Mucosa of rectum (tissue), 2 donors: ENCODE measurements at regions not wholly inside any gene's neighbourhood (a gene's known extent, or its start where the extent isn't known, plus 50 kb on each side); places are given as distances from the start of the nearest gene placed in this dataset.

ENCODE experiments used
- H3K27ac ChIP-seq, 2 donors: one replicate each; pipeline ENCODE4 v1.7.0; 2013; ENCODE audit warnings: inconsistent platforms in 2 of 2, low read depth in 2 of 2, low read length in 2 of 2
- H3K27me3 ChIP-seq, 2 donors: one replicate each; pipeline ENCODE4 v1.7.0; 2013; ENCODE audit warnings: low read length in 2 of 2; ENCODE audit not compliant: control insufficient read depth in 2 of 2, insufficient read depth in 2 of 2
- H3K36me3 ChIP-seq, 2 donors: one replicate each; pipeline ENCODE4 v1.7.0; 2013; ENCODE audit warnings: low read length in 2 of 2; ENCODE audit not compliant: control insufficient read depth in 2 of 2, insufficient read depth in 2 of 2
- H3K4me1 ChIP-seq, 2 donors: one replicate each; pipeline ENCODE4 v1.7.0; 2013; ENCODE audit warnings: low read length in 2 of 2, mild to moderate bottlenecking in 1 of 2; ENCODE audit not compliant: control insufficient read depth in 2 of 2, insufficient read depth in 2 of 2
- H3K4me3 ChIP-seq, 2 donors: one replicate each; pipeline ENCODE4 v1.7.0; 2013; ENCODE audit warnings: low read length in 2 of 2
- H3K9ac ChIP-seq, 2 donors: one replicate each; pipeline ENCODE4 v1.7.0; 2013; ENCODE audit warnings: low read length in 2 of 2, low read depth in 1 of 2, mild to moderate bottlenecking in 1 of 2
- H3K9me3 ChIP-seq, 2 donors: one replicate each; pipeline ENCODE4 v1.7.0; 2013; ENCODE audit warnings: low read length in 2 of 2; ENCODE audit not compliant: control insufficient read depth in 2 of 2
- donor health status: healthy.
- donor health status: Normal muscosa, but diverticular disease.

DNA sequence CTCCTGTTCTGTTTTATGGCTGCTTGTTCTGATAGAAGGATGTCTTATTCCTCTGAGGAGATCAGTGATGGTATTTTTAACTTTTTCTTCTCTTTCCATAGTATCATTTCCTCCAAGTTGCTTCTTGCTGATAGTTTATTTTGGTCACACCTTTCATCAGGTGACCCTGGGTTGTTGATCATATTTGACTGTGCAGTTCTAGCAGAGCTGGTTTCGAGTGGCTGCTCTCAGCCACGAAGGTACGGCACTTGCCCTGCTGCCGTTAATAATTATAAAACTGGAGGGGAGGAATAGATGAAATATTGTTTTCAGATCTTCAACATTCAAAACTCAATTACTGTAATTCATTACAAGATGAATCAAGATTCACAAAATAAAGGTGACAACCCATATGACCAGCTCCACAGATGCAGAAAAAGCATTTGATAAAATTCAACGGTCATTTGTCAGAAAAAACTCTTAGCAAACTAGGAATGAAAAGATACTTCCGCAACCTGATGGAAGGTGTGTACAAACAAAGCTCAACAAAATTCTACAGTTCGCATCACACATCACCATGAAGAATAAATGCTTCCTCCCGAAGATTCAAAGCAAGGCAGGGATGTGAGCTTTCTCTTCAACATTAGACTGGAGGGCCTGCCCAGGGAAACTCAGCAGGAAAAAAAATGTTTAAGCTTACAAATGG is 59.2 kb upstream of the RTL6 start:
- Histone ChIP-seq H3K4me1 (no peaks in the 10 kb centered on the region), H3K4me3 (no peak overlapping the region), H3K36me3 (no peaks in the 10 kb centered on the region), H3K9me3 (no peaks in the 10 kb centered on the region), H3K27me3 (no peaks in the 10 kb centered on the region), H3K9ac (no peak overlapping the region), H3K27ac (no peak overlapping the region)

DNA sequence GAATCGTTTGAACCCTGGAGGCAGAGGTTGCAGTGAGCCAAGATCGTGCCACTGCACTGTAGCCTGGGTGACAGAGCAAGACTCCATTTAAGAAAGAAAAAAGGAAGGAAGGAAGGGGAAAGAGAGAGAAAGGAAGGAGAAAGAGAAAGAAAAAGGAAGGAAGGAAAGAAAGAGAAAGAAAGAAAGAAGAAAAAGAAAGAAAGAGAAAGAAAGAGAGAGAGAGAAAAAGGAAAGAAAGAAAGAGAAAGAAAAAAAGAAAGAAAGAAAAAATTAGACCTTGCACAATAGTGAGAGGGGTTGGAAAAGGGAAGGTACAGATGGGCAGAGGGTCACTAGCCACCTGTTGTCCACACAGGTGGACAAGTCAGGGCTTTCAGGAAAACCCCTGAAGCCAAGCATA is 57.6 kb upstream of the RTL6 start:
- no peak overlapping the region for H3K9ac ChIP-seq
- no peak overlapping the region for H3K4me3 ChIP-seq
- H3K27me3 ChIP-seq = no peaks in the 10 kb centered on the region
- H3K4me1 ChIP-seq = no peaks in the 10 kb centered on the region
- H3K9me3 ChIP-seq = no peaks in the 10 kb centered on the region
- H3K27ac ChIP-seq = no peak overlapping the region
- no peaks in the 10 kb centered on the region for H3K36me3 ChIP-seq

DNA sequence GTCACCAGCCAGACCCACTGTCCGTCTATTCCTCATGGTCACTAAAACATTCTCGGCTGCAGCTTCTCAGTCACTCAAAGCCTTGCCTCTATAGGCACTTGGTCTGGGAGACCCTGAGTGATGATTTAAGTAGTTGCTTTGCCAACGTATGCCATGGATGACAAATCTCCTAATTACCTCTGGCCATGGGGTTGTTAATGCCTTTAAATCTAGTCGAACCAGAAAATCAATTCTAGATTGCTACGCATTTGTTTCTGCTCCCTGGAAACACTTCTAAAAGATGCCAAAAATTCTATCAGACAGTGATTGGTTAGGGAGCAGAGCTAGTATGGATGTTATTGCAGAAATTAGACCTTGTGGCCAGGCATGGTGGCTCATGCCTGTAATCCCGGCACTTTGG is 57.0 kb upstream of the RTL6 start:
- Histone ChIP-seq H3K27ac (no peak overlapping the region), H3K4me1 (no peaks in the 10 kb centered on the region), H3K9ac (no peak overlapping the region), H3K27me3 (no peaks in the 10 kb centered on the region), H3K36me3 (no peaks in the 10 kb centered on the region), H3K9me3 (no peaks in the 10 kb centered on the region), H3K4me3 (no peak overlapping the region)

DNA sequence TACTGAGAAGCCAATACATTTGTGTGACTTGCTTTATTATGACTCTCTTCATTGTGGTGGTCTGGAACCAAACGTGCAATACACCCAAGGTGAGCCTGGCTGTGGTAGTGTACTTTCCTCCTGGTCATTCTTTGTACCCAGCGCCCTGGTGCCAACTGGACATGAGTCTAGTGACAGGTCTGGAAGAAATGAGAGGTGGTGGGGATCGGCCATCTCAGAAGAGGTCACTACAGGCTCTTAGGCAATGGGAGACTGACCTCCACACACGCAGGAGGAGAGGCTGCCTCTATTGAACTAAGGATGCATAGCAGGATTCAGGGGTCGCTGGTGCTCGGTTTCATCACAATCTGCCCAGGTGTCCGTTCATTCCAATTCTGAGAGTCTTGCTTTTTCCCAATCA is 56.4 kb upstream of the RTL6 start:
- Histone ChIP-seq H3K4me1 (no peaks in the 10 kb centered on the region), H3K4me3 (no peak overlapping the region), H3K36me3 (no peaks in the 10 kb centered on the region)

DNA sequence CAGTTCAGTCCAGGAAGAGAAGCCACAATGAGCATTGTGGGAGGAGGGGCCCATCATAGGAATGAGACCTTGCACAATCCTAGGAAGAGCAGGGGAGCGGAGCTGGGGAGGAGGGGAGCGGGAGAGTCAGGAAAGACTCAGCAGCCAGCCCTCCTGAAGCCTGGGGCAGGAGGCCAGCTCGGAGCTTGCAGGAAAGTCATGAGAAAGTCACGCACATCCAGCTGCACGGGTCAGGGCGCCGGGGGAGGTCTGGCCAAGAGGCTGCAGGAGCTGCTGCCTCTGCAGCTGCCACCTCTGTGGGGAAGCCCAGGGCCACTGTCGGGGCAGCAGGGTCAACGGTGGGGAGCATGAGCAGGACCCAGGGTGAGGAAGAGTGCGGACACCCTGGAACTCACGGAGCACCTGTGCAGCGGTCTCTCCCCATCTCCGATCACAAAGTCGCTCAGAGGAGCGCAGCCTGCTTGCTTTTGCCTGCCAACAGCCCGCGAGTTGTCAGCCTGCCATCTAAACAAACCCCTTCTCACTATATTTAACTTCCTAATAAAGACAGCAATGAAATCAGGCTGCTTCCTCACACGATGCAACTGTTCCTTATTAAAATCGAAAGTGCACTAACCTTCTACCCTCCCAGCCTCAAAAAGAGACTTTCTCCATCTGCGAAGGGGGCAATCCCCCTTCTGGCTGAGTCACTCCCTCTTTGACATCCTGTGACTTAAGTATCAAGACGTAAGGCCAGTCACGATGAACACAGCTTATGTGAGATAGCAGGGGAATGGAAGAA is 52.9 kb upstream of the RTL6 start:
- H3K4me1 ChIP-seq = no peaks in the 10 kb centered on the region
- no peaks in the 10 kb centered on the region for H3K36me3 ChIP-seq
- H3K27me3 ChIP-seq = peaks cover 0 to 2% of the 10 kb centered on the region in 2 donors
- H3K9ac ChIP-seq = no peak overlapping the region
- H3K27ac ChIP-seq = peak overlapping the region in 1 of 2 donors; percentile 49
- H3K9me3 ChIP-seq = no peaks in the 10 kb centered on the region
- peak overlapping the region in 1 of 2 donors; percentile 29 for H3K4me3 ChIP-seq

More for the DNA sequence above, 56.4 kb upstream of the RTL6 start:
- no peak overlapping the region for H3K9ac ChIP-seq
- H3K27me3 ChIP-seq = no peaks in the 10 kb centered on the region
- H3K27ac ChIP-seq = no peak overlapping the region
- H3K9me3 ChIP-seq = no peaks in the 10 kb centered on the region

DNA sequence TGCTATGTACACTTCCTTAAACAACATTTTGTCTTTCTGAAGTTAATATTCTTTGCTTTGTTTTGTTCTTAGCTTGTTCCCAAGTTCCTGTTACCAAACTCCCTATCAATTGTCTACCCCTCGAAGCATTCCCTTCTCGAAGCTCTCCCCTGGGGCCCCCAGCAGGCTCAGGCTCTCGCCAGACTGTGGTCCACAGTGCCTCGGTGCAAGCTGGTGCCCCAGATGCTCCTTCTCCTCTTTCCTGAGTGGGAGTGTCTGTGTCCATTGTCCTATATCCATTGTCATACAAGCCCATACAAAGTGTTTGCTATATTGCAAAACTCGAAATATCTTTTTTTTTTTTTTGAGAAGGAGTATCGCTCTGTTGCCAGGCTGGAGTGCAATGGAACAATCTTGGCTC is 51.7 kb upstream of the RTL6 start:
- H3K27me3 ChIP-seq = peaks cover 0 to 2% of the 10 kb centered on the region in 2 donors

DNA sequence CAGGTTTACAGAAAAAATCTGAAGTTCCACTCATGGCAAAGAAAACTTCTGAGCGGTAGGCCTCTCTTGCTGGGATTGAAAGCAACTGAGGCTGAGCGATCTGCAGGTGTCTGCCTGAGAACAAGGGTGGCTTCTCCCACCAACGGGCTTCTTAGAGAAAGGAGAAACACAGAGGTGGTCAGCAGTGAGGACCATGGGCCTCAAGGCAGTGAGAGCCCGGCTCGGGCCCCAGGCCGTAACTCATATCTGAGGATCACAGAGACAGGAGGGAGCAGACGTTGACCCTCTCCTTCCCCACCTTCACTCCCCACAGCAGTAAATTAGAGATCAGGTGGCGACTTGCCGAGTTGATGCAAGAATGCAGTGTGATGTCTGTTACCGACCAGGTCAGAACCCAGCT is 50.9 kb upstream of the RTL6 start:
- H3K4me3 ChIP-seq = no peak overlapping the region
- no peaks in the 10 kb centered on the region for H3K36me3 ChIP-seq
- H3K27me3 ChIP-seq = peaks cover 0 to 2% of the 10 kb centered on the region in 2 donors
- no peaks in the 10 kb centered on the region for H3K9me3 ChIP-seq
- no peaks in the 10 kb centered on the region for H3K4me1 ChIP-seq
- H3K27ac ChIP-seq = no peak overlapping the region
- no peak overlapping the region for H3K9ac ChIP-seq

More for the DNA sequence above, 51.7 kb upstream of the RTL6 start:
- Histone ChIP-seq H3K4me1 (no peaks in the 10 kb centered on the region), H3K27ac (no peak overlapping the region), H3K9ac (no peak overlapping the region), H3K36me3 (no peaks in the 10 kb centered on the region), H3K9me3 (no peaks in the 10 kb centered on the region), H3K4me3 (no peak overlapping the region)
